ENCODE measurements at regions not wholly inside any gene's neighbourhood (a gene's known extent, or its start where the extent isn't known, plus 50 kb on each side); places are given as distances from the start of the nearest gene placed in this dataset.

GRCh38 chr20:4373454-4373853 lies 124.4 kb upstream of the ADRA1D start:
- Histone ChIP-seq H3K27ac (no peak overlapping the region), H3K36me3 (ENCODE audit: insufficient read depth, low read length) (no peaks in the 10 kb centered on the region), H3K4me3 (no peak overlapping the region), H3K9ac (ENCODE audit: insufficient read length) (no peak overlapping the region), H3K9me3 (ENCODE audit: low read depth, low read length) (no peaks in the 10 kb centered on the region)
- DNase-seq (ENCODE audit: low read depth, low spot score): no peak
- TF ChIP-seq POLR2AphosphoS5 (IDR thresholded peaks at IDR 0.05; ENCODE audit: borderline replicate concordance, low read depth, low read length) (no peak), FOXP2 (optimal IDR thresholded peaks at IDR 0.05; ENCODE audit: control extremely low read depth, extremely low read length, insufficient read depth) (no peak), EZH2 (IDR thresholded peaks at IDR 0.05) (no peak)

DNA sequence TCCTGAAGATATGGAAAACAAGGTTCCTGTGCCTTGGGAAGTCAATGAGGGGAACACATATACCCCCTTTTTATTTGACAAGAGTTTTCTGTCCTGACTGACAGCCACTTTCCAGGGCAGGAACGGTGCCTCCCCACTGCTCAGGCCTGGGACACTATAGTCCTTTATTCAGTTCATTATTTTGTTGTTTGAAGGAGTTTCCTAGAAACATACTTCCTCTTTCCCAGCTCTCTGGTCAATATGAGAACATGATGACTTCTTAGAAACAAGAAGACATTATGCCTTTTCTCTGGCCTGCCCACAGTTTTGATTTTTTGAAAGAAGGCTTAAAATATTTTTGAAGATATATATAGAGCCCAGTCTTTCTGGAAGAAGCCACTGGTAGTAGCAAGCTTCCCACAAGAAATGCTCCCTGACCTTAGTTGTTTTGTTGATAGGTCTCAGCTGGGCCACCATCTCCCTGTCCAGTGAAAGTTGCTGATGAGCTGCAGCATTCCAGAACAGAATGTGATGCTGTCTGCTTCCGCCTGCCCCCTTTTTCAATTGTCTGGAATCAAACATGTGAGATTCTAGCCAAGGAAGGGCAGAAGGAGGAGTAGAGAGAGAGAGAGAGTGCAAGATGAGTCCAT lies 122.7 kb upstream of the ADRA1D start:
- Histone ChIP-seq H3K36me3 (ENCODE audit: insufficient read depth, low read length) (no peaks in the 10 kb centered on the region), H3K9ac (ENCODE audit: insufficient read length) (no peak overlapping the region), H3K4me3 (no peak overlapping the region), H3K9me3 (ENCODE audit: low read depth, low read length) (no peaks in the 10 kb centered on the region), H3K27ac (no peak overlapping the region)
- DNase-seq (ENCODE audit: low read depth, low spot score): no peak
- TF ChIP-seq FOXP2 (optimal IDR thresholded peaks at IDR 0.05; ENCODE audit: control extremely low read depth, extremely low read length, insufficient read depth) (no peak), POLR2AphosphoS5 (IDR thresholded peaks at IDR 0.05; ENCODE audit: borderline replicate concordance, low read depth, low read length) (no peak)

DNA sequence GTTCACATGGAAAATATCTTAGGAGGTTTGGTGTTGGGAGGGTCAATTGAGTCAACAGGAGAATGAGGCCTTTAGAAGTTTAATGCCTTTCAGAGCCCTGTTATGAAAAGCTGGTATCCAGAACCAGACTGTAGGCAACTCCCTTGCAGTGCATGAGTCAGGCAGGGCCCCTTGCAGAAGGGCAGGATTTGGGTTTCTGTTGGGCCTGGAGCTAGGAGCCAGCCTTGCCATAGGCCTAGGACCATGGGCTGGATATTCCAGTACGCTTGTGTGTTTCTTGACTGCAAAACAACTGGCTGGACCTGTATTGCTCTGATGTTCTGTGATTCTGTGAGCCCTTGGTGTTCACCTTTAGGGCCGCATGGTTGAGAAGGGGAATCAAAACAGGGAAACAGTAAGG lies 121.8 kb upstream of the ADRA1D start:
- no peak for DNase-seq (ENCODE audit: low read depth, low spot score)
- H3K27ac ChIP-seq: no peak overlapping the region

DNA sequence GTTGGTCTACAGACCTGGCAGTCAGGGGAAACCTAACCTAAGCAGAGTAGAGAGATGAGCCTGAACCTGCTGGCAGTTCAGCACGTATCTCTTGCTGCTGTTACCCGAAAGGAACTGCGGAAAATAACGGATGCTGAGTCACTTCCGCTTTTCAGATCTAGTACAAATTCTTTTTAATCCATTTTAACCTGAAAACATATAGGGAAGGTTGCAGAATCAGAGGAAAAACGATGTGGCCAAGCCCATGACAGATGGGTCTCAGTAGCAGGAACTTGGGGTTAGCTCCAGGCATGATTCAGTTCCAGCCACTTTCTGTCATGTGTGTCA lies 120.7 kb upstream of the ADRA1D start:
- TF ChIP-seq FOXP2 (optimal IDR thresholded peaks at IDR 0.05; ENCODE audit: control extremely low read depth, extremely low read length, insufficient read depth) (no peak), EZH2 (IDR thresholded peaks at IDR 0.05) (no peak), POLR2AphosphoS5 (IDR thresholded peaks at IDR 0.05; ENCODE audit: borderline replicate concordance, low read depth, low read length) (no peak)
- no peak overlapping the region for H3K9ac ChIP-seq (ENCODE audit: insufficient read length)
- no peaks in the 10 kb centered on the region for H3K9me3 ChIP-seq (ENCODE audit: low read depth, low read length)
- no peaks in the 10 kb centered on the region for H3K36me3 ChIP-seq (ENCODE audit: insufficient read depth, low read length)
- no peak for DNase-seq (ENCODE audit: low read depth, low spot score)
- H3K4me3 ChIP-seq: no peak overlapping the region
- H3K27ac ChIP-seq: no peak overlapping the region

More for the DNA sequence above, 121.8 kb upstream of the ADRA1D start:
- Histone ChIP-seq H3K9ac (ENCODE audit: insufficient read length) (no peak overlapping the region), H3K4me3 (no peak overlapping the region), H3K36me3 (ENCODE audit: insufficient read depth, low read length) (no peaks in the 10 kb centered on the region), H3K9me3 (ENCODE audit: low read depth, low read length) (no peaks in the 10 kb centered on the region)
- TF ChIP-seq POLR2AphosphoS5 (IDR thresholded peaks at IDR 0.05; ENCODE audit: borderline replicate concordance, low read depth, low read length) (no peak), FOXP2 (optimal IDR thresholded peaks at IDR 0.05; ENCODE audit: control extremely low read depth, extremely low read length, insufficient read depth) (no peak), EZH2 (IDR thresholded peaks at IDR 0.05) (no peak)

DNA sequence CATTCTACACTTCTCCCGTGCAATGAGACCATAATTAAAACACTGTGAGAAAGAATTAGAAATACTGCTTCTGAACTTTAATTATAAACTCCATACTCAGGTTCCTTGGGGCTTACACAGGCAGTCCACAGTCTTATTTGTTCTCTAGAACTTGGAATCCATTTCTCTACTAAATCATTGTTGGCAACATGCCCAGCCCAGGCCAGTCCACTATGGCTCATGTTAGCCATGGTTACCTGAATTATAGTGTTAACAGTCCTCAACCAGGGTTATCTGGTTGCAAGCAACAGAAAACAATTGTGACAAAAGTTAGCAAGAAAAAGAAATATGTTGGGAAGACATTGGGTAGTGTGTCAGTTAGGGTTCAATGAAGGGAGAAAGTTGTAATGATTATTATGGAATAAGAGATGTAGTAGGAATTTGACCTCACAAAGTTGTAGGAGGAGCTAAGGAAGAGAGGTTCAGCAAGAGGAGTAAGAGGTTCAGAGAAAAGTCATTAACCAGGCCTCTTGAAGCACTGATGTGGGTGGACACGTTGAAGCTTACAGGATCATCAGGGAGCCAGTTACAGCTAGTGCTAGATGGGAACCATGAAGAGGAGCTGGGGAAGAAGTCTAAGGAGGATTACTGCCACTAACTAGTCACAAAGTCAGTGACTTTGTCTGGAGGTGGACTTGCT lies 120.2 kb upstream of the ADRA1D start:
- DNase-seq (ENCODE audit: low read depth, low spot score): no peak
- Histone ChIP-seq H3K9me3 (ENCODE audit: low read depth, low read length) (no peaks in the 10 kb centered on the region), H3K4me3 (no peak overlapping the region), H3K36me3 (ENCODE audit: insufficient read depth, low read length) (no peaks in the 10 kb centered on the region), H3K27ac (no peak overlapping the region), H3K9ac (ENCODE audit: insufficient read length) (no peak overlapping the region)
- TF ChIP-seq POLR2AphosphoS5 (IDR thresholded peaks at IDR 0.05; ENCODE audit: borderline replicate concordance, low read depth, low read length): no peak
- TF ChIP-seq EZH2 (IDR thresholded peaks at IDR 0.05): no peak
- no peak for TF ChIP-seq FOXP2 (optimal IDR thresholded peaks at IDR 0.05; ENCODE audit: control extremely low read depth, extremely low read length, insufficient read depth)

DNA sequence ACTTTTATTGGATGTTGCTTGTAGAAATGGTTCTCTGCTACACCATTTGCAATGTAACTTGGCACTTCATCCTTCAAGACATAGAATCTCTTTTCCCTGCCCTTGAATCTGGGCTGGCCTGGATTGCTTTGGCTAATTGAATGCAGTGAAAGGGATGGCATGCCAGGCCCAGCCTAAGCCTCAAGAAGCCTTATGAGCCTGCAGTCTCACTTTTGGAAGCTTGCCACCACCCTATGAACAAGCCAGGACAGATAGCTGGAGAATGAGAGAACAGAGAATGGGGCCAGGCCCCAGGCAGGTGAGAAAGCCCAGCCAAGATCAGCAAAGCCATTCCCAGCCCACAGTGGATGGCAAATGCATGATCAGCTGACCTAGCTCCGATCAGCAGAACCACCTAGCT lies 117.0 kb upstream of the ADRA1D start:
- Histone ChIP-seq H3K9me3 (ENCODE audit: low read depth, low read length) (no peaks in the 10 kb centered on the region), H3K27ac (no peak overlapping the region), H3K36me3 (ENCODE audit: insufficient read depth, low read length) (no peaks in the 10 kb centered on the region), H3K4me3 (no peak overlapping the region), H3K9ac (ENCODE audit: insufficient read length) (no peak overlapping the region)
- DNase-seq (ENCODE audit: low read depth, low spot score): no peak
- TF ChIP-seq FOXP2 (optimal IDR thresholded peaks at IDR 0.05; ENCODE audit: control extremely low read depth, extremely low read length, insufficient read depth): no peak
- no peak for TF ChIP-seq EZH2 (IDR thresholded peaks at IDR 0.05)
- TF ChIP-seq POLR2AphosphoS5 (IDR thresholded peaks at IDR 0.05; ENCODE audit: borderline replicate concordance, low read depth, low read length): no peak

DNA sequence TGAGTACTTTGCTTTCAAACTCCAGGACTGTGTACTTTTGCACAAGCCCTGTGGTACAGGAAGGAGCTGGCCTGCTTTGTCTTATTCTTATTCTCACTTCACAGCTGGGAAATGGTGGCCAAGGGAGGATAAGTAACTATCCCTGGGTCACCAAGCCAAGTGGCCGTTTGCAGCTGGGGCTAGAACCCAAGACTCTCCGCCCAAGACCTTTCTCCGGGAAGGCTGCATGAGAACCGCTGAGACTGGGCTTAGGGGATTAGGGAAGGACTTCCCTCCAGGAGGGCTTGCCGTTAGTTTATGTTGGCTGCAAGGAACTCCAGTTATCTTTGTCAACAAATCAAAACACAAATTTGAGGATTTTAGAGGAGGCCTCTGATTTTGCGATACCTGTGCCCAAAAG lies 109.5 kb upstream of the ADRA1D start:
- no peak for TF ChIP-seq EZH2 (IDR thresholded peaks at IDR 0.05)
- no peak for TF ChIP-seq POLR2AphosphoS5 (IDR thresholded peaks at IDR 0.05; ENCODE audit: borderline replicate concordance, low read depth, low read length)
- no peak for TF ChIP-seq FOXP2 (optimal IDR thresholded peaks at IDR 0.05; ENCODE audit: control extremely low read depth, extremely low read length, insufficient read depth)
- H3K27ac ChIP-seq: no peak overlapping the region
- DNase-seq (ENCODE audit: low read depth, low spot score): no peak
- no peaks in the 10 kb centered on the region for H3K9me3 ChIP-seq (ENCODE audit: low read depth, low read length)
- no peak overlapping the region for H3K9ac ChIP-seq (ENCODE audit: insufficient read length)
- no peaks in the 10 kb centered on the region for H3K36me3 ChIP-seq (ENCODE audit: insufficient read depth, low read length)
- no peak overlapping the region for H3K4me3 ChIP-seq

- no peak overlapping the region for H3K27ac ChIP-seq
- peaks cover 4% of the 10 kb centered on the region; the same call in 1 of the 2 replicates for H3K9me3 ChIP-seq (ENCODE audit: low read depth, low read length)
- H3K36me3 ChIP-seq (ENCODE audit: insufficient read depth, low read length): no peaks in the 10 kb centered on the region
- H3K4me3 ChIP-seq: no peak overlapping the region
- no peak for DNase-seq (ENCODE audit: low read depth, low spot score)
- no peak overlapping the region for H3K9ac ChIP-seq (ENCODE audit: insufficient read length)
- TF ChIP-seq FOXP2 (optimal IDR thresholded peaks at IDR 0.05; ENCODE audit: control extremely low read depth, extremely low read length, insufficient read depth) (no peak), EZH2 (IDR thresholded peaks at IDR 0.05) (no peak), POLR2AphosphoS5 (IDR thresholded peaks at IDR 0.05; ENCODE audit: borderline replicate concordance, low read depth, low read length) (no peak)
Observed at GRCh38 chr20:4352348-4352747, 103.3 kb upstream of the ADRA1D start.
